Fibroblast of villous mesenchyme (primary cell): ENCODE measurements at regions not wholly inside any gene's neighbourhood (a gene's known extent, or its start where the extent isn't known, plus 50 kb on each side); places are given as distances from the start of the nearest gene placed in this dataset.

Experiments used
- DNase-seq: peaks from one replicate; pipeline ENCODE4 v3.0.0-alpha.2; 2010; ENCODE audit warnings: low read depth
- H3K4me3 ChIP-seq: 2 replicates; pipeline ENCODE4 v1.5.1; 2011; ENCODE audit warnings: low read depth, mild to moderate bottlenecking, low read length
- CTCF ChIP-seq: IDR thresholded peaks from 2 replicates; pipeline ENCODE4 v1.5.1; 2012; ENCODE audit warnings: low read depth, mild to moderate bottlenecking, low read length; ENCODE audit not compliant: insufficient read depth

DNA sequence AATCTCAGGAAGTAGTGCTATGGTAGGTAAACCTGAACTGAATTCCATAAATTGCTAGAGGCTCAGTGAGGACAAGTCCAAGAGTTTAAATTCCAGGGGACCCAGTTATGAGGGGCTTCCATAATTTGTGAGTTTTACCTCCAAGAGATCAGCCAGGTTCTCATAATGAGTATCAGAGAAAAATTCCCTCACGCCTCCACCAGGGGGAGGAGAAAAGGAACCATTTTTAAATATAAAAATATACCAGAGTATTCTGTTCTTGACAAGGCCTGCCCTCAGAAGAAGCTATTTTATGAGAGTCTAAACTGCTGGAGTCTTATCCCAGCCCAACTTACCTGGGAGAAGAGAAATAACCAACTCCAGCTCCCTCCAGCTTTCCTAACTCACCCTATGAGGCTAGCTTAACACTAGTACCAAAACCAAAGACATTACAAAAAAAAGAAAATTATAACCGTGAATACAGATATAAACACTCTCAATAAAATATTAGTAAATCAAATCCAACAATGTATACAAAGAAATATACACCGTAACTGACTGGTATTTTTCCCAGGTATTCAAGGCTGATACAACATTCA lies 158.7 kb downstream of the TFAP2A start:
- no peak for DNase-seq
- H3K4me3 ChIP-seq: no peak overlapping the region
- peak; percentile 49 for TF ChIP-seq CTCF

- DNase-seq: no peak
- no peak overlapping the region for H3K4me3 ChIP-seq
- TF ChIP-seq CTCF: no peak
These were observed 164.1 kb downstream of the TFAP2A start for GRCh38 chr6:10250655-10251220.

DNA sequence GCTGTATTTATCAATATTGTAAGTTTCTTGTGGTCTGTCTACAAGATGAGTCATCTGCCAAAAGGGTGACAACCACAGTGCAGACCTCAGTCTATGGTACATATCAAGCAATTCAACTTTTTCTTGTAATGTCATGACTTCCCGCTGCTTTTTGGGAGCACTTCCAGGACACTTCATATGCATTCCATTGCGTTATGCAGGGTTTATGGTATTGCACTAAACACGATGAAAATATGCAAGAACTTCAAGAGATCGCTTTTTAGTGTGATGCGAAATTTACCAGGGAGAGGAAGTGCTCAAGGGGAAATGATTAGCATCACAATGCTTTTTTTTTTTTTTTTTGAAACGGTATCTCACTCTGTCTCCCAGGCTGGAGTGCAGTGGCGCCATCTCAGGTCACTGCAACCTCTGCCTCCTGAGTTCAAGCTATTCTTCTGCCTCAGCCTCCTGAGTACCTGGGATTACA lies 166.5 kb downstream of the TFAP2A start:
- DNase-seq: no peak
- no peak for TF ChIP-seq CTCF
- H3K4me3 ChIP-seq: no peak overlapping the region

DNA sequence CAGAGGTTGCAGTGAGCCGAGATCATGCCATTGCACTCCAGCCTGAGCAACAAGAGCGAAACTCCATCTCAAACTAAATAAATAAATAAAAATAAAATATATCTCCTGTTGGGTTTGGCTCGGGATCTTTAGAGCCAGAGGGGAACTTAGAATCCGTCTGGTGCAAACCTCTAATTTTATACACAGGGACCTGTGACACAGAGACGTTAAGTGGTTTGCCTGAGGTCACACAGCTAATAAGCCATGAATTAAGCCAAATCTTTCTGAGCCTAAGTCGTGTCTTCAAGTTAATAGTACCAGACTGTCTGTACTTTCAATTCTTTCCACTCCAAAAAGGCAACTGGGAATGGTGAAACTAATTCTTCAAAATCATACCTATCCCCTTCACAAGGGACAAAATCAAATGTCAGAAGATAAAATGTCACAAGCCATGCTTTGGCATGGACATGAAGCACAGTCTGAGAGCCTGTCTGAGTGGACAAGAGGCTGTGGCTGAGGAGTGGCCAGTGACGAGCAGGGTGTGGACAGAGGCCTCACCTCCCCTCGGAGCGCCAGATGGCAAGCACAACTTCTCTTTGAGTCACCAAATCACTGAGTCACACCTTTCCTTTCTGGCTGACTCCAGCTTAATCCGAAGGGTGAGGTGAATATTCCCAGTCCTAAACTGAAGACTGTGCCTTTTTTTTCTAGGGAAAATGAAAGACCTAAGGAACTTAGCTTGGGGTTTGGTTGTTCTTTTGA lies 177.4 kb downstream of the TFAP2A start:
- no peak for DNase-seq
- H3K4me3 ChIP-seq: no peak overlapping the region
- TF ChIP-seq CTCF: no peak

DNA sequence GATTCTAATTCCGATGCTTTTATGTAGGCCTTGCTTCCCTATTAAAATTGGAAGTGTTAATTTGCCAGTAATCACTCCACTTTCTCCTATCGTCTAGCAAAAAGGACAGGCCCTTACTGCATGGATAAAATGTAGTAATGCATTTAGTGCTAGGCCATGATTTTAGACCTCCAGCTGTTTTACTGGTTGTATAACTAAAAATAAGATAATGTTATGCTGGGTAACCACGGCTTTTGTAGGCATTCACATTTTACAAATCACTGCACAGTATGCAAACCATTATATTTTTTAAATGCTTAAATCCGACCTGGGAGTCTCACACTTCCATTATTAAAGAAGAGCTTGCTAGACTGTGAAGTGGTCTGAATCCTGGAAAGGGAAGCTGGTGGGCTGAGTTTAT lies 179.5 kb downstream of the TFAP2A start:
- TF ChIP-seq CTCF: no peak
- DNase-seq: no peak
- H3K4me3 ChIP-seq: no peak overlapping the region

GRCh38 chr6:10230531-10230930 lies 184.3 kb downstream of the TFAP2A start:
- DNase-seq: no peak
- no peak for TF ChIP-seq CTCF
- H3K4me3 ChIP-seq: no peak overlapping the region
